ENCODE measurements at regions not wholly inside any gene's neighbourhood (a gene's known extent, or its start where the extent isn't known, plus 50 kb on each side); places are given as distances from the start of the nearest gene placed in this dataset.

DNA sequence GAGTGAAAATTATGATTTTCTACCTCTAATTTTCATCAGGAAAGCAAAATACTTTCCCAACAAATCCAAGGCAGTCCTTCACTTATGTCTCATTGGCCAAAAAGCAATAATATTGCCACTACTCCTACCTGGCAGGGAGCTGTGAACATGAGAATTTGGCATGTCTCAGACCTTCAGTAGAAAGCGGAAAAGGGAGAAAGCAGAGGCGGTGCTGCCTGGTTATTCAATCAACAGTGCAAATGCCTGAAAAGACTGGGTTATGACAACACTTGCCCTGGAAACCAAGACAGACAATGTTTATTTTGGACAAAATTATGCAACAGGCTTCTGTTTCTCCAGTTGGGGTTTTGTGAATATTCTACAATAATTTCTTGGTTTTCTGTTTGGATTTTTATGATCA lies 194.4 kb downstream of the TAF11L14 start:
- TF ChIP-seq ZNF707 (CRISPR knock-in tag; conservative IDR thresholded peaks at IDR 0.05) (no peak), ZNF609 (CRISPR knock-in tag; IDR thresholded peaks at IDR 0.05; ENCODE audit: borderline replicate concordance) (no peak), EP300 (IDR thresholded peaks at IDR 0.05; ENCODE audit: low read length) (no peak), SIX5 (IDR thresholded peaks at IDR 0.05; ENCODE audit: borderline replicate concordance in 1 of 2, insufficient read depth in 1 of 2, low read depth in 1 of 2, low read length in 2 of 2) (no peak), NFIC (IDR thresholded peaks at IDR 0.05) (no peak), SMARCA5 (IDR thresholded peaks at IDR 0.05) (no peak), PHF20 (IDR thresholded peaks at IDR 0.05; ENCODE audit: partially characterized antibody) (no peak), CCNT2 (IDR thresholded peaks at IDR 0.05; ENCODE audit: borderline replicate concordance, extremely low read depth, insufficient read length, low read depth, low read length) (no peak), ZSCAN29 (IDR thresholded peaks at IDR 0.05) (no peak), CEBPZ (IDR thresholded peaks at IDR 0.05; ENCODE audit: borderline replicate concordance, low read depth, low read length) (no peak), SP1 (CRISPR knock-in tag; IDR thresholded peaks at IDR 0.05) (no peak), EZH2 (IDR thresholded peaks at IDR 0.05; ENCODE audit: borderline replicate concordance, low read depth, low read length) (no peak)
- TF ChIP-seq, protein P1, sequence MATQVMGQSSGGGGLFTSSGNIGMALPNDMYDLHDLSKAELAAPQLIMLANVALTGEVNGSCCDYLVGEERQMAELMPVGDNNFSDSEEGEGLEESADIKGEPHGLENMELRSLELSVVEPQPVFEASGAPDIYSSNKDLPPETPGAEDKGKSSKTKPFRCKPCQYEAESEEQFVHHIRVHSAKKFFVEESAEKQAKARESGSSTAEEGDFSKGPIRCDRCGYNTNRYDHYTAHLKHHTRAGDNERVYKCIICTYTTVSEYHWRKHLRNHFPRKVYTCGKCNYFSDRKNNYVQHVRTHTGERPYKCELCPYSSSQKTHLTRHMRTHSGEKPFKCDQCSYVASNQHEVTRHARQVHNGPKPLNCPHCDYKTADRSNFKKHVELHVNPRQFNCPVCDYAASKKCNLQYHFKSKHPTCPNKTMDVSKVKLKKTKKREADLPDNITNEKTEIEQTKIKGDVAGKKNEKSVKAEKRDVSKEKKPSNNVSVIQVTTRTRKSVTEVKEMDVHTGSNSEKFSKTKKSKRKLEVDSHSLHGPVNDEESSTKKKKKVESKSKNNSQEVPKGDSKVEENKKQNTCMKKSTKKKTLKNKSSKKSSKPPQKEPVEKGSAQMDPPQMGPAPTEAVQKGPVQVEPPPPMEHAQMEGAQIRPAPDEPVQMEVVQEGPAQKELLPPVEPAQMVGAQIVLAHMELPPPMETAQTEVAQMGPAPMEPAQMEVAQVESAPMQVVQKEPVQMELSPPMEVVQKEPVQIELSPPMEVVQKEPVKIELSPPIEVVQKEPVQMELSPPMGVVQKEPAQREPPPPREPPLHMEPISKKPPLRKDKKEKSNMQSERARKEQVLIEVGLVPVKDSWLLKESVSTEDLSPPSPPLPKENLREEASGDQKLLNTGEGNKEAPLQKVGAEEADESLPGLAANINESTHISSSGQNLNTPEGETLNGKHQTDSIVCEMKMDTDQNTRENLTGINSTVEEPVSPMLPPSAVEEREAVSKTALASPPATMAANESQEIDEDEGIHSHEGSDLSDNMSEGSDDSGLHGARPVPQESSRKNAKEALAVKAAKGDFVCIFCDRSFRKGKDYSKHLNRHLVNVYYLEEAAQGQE (IDR thresholded peaks at IDR 0.05; ENCODE audit: borderline replicate concordance) = no peak
- TF ChIP-seq, protein P1 (CRISPR knock-in tag; IDR thresholded peaks at IDR 0.05; ENCODE audit: low read depth) = no peak
